Spleen (tissue), 7 donors: ENCODE measurements at regions not wholly inside any gene's neighbourhood (a gene's known extent, or its start where the extent isn't known, plus 50 kb on each side); places are given as distances from the start of the nearest gene placed in this dataset.

Experiments used
- CTCF ChIP-seq, 11 experiments: fragments of 200-600 bp in 7 of 11; fragments of 450-650 bp in 4 of 11; sonication (generic) in 4 of 11; IDR thresholded peaks in 8 of 11; conservative IDR thresholded peaks in 3 of 11; 1 replicate in 7 of 11; 2 replicates in 4 of 11; pipeline versions ENCODE4 v1.4.0 to v1.8.0; 2016 to 2021; ENCODE audit warnings: antibody characterized with exemption in 11 of 11, inconsistent platforms in 4 of 11, mild to moderate bottlenecking in 1 of 11
- POLR2A ChIP-seq, 3 donors: fragments of 450-650 bp; IDR thresholded peaks; one replicate each; pipeline ENCODE4 v1.5.1; 2017; ENCODE audit warnings: antibody characterized with exemption in 3 of 3, mild to moderate bottlenecking in 1 of 3
- donor health status: DM: no; HTN: no; CAD: no; lungs with moderate emphysema.
- donor health status: DM: no; HTN: no; CAD: no.
- donor health status: DM: no; HTN: no; CAD: no.

GRCh38 chr5:17743580-17744435 lies 109.5 kb downstream of the TAF11L14 start:
- no peak for TF ChIP-seq POLR2A (IDR thresholded peaks at IDR 0.05)
- no peak for TF ChIP-seq CTCF (IDR thresholded peaks at IDR 0.05 in 8 of 11, conservative IDR thresholded peaks at IDR 0.05 in 3 of 11)
